ENCODE measurements at regions not wholly inside any gene's neighbourhood (a gene's known extent, or its start where the extent isn't known, plus 50 kb on each side); places are given as distances from the start of the nearest gene placed in this dataset.

- Histone ChIP-seq H2AFZ (no peak overlapping the region), H3K27me3 (ENCODE audit: insufficient read depth, low read depth) (no peaks in the 10 kb centered on the region), H3K9me3 (ENCODE audit: insufficient read depth, low read depth) (no peaks in the 10 kb centered on the region), H3K4me2 (no peak overlapping the region), H4K20me1 (ENCODE audit: insufficient read depth) (no peaks in the 10 kb centered on the region), H3K4me1 (replicated peaks; ENCODE audit: insufficient read depth) (no peaks in the 10 kb centered on the region), H3K79me2 (ENCODE audit: low read depth) (no peaks in the 10 kb centered on the region), H3K36me3 (ENCODE audit: low read depth) (no peaks in the 10 kb centered on the region), H3K9me2 (ENCODE audit: insufficient read depth) (no peaks in the 10 kb centered on the region), H3K27ac (no peak overlapping the region), H3F3A (ENCODE audit: insufficient read depth, low read depth) (no peaks in the 10 kb centered on the region), H3K4me3 (no peak overlapping the region)
- TF ChIP-seq EZH2 (IDR thresholded peaks at IDR 0.05; ENCODE audit: low read depth) (no peak), CTCF (conservative IDR thresholded peaks at IDR 0.05) (no peak)
- ChIA-PET POLR2A (ENCODE audit: unreplicated experiment) (no interaction called here), CTCF (no interaction called here)
- no peak for DNase-seq
- intact Hi-C loops (cut with micrococcal nuclease; ENCODE audit: unreplicated experiment), result no loop called here
- no TSS peak for BruUV-seq (replicated peaks)
Observed at GRCh38 chr9:117552811-117553210, 138.0 kb upstream of the ASTN2 start.

GRCh38 chr9:117551171-117551570 is 136.3 kb upstream of the ASTN2 start:
- no peaks in the 10 kb centered on the region for H3F3A ChIP-seq (ENCODE audit: insufficient read depth, low read depth)
- TF ChIP-seq CTCF (conservative IDR thresholded peaks at IDR 0.05), result no peak
- TF ChIP-seq EZH2 (IDR thresholded peaks at IDR 0.05; ENCODE audit: low read depth), result no peak
- H3K36me3 ChIP-seq (ENCODE audit: low read depth), result no peaks in the 10 kb centered on the region
- intact Hi-C loops (cut with micrococcal nuclease; ENCODE audit: unreplicated experiment), result no loop called here
- no peaks in the 10 kb centered on the region for H3K4me1 ChIP-seq (replicated peaks; ENCODE audit: insufficient read depth)
- no peaks in the 10 kb centered on the region for H3K9me3 ChIP-seq (ENCODE audit: insufficient read depth, low read depth)
- H3K9me2 ChIP-seq (ENCODE audit: insufficient read depth), result no peaks in the 10 kb centered on the region
- CTCF ChIA-PET, result no interaction called here
- DNase-seq, result no peak
- H4K20me1 ChIP-seq (ENCODE audit: insufficient read depth), result no peaks in the 10 kb centered on the region
- no TSS peak for BruUV-seq (replicated peaks)
- no peak overlapping the region for H3K27ac ChIP-seq
- no peak overlapping the region for H3K4me3 ChIP-seq
- no peaks in the 10 kb centered on the region for H3K79me2 ChIP-seq (ENCODE audit: low read depth)
- H3K4me2 ChIP-seq, result no peak overlapping the region
- POLR2A ChIA-PET (ENCODE audit: unreplicated experiment), result no interaction called here
- H2AFZ ChIP-seq, result no peak overlapping the region
- H3K27me3 ChIP-seq (ENCODE audit: insufficient read depth, low read depth), result no peaks in the 10 kb centered on the region

- no peaks in the 10 kb centered on the region for H3K27me3 ChIP-seq (ENCODE audit: insufficient read depth, low read depth)
- H3K4me3 ChIP-seq, result no peak overlapping the region
- H4K20me1 ChIP-seq (ENCODE audit: insufficient read depth), result no peaks in the 10 kb centered on the region
- ChIA-PET POLR2A (ENCODE audit: unreplicated experiment) (interaction anchor here (0.9 kb wide), 1 partner anchor 15 kb away, joined by 8 read pairs; no protein-coding TSS in a partner anchor), CTCF (no interaction called here)
- no peaks in the 10 kb centered on the region for H3K79me2 ChIP-seq (ENCODE audit: low read depth)
- H3F3A ChIP-seq (ENCODE audit: insufficient read depth, low read depth), result no peaks in the 10 kb centered on the region
- H3K4me2 ChIP-seq, result no peak overlapping the region
- H3K9me2 ChIP-seq (ENCODE audit: insufficient read depth), result no peaks in the 10 kb centered on the region
- no peak overlapping the region for H2AFZ ChIP-seq
- H3K36me3 ChIP-seq (ENCODE audit: low read depth), result no peaks in the 10 kb centered on the region
- no TSS peak for BruUV-seq (replicated peaks)
- H3K9me3 ChIP-seq (ENCODE audit: insufficient read depth, low read depth), result no peaks in the 10 kb centered on the region
- no peak overlapping the region for H3K27ac ChIP-seq
- intact Hi-C loops (cut with micrococcal nuclease; ENCODE audit: unreplicated experiment), result no loop called here
- DNase-seq, result no peak
- H3K4me1 ChIP-seq (replicated peaks; ENCODE audit: insufficient read depth), result no peaks in the 10 kb centered on the region
- TF ChIP-seq EZH2 (IDR thresholded peaks at IDR 0.05; ENCODE audit: low read depth) (no peak), CTCF (conservative IDR thresholded peaks at IDR 0.05) (no peak)
Observed at GRCh38 chr9:117549444-117549843, 134.6 kb upstream of the ASTN2 start.
